HepG2 (cell line): ENCODE measurements at regions not wholly inside any gene's neighbourhood (a gene's known extent, or its start where the extent isn't known, plus 50 kb on each side); places are given as distances from the start of the nearest gene placed in this dataset.

Experiments
- ATAC-seq: fragments of 200-7000 bp; cut with Tn5 transposase; 3 replicates; pipeline ENCODE4 v1.9.1; 2020; ENCODE audit warnings: mild to moderate bottlenecking, moderate library complexity
- BruUV-seq: library from RNA; stranded (reverse); fragments of 400-500 nt; replicated peaks from 2 replicates; lab custom pipeline; 2021; lab: Mats Ljungman, UMichigan
- CTCF ChIA-PET: fragments of 300-600 bp; formaldehyde crosslinking; extraction: SDS; loops from one replicate; lab custom pipeline; 2021; ENCODE audit warnings: low total read pairs, inconsistent platforms, low intra/inter-chr PET ratio; lab: Yijun Ruan, JAX
- POLR2A ChIA-PET: fragments of 350-600 bp; sonication (Branson Sonifier 250); formaldehyde crosslinking; loops from one replicate; lab custom pipeline; 2020; ENCODE audit warnings: antibody characterized with exemption, inconsistent platforms; lab: Yijun Ruan, JAX
- DNase-seq: peaks from one replicate; pipeline ENCODE4 v3.0.0-alpha.2; 2015; ENCODE audit warnings: low spot score
- FAIRE-seq: peaks from 3 replicates; lab custom pipeline; 2011; peaks lifted over from hg19 to GRCh38; lab: Jason Lieb, UNC
- H2AFZ ChIP-seq: one replicate; pipeline ENCODE4 v1.6.1; 2011; ENCODE audit warnings: low read length, inconsistent platforms
- H3K27ac ChIP-seq: fragments of 300-600 bp; 3 replicates; pipeline ENCODE4 v1.8.0; 2011; ENCODE audit warnings: mixed run types, mild to moderate bottlenecking, mixed read lengths, low read length, inconsistent platforms; ENCODE audit not compliant: insufficient read depth; ENCODE audit errors: extremely low read length
- H3K27me3 ChIP-seq, 2 experiments: fragments of 200-600 bp in 1 of 2; 2 replicates in 1 of 2; 3 replicates in 1 of 2; pipeline versions ENCODE4 v1.6.0 to v1.8.0; 2011; ENCODE audit warnings: low read length in 2 of 2, mild to moderate bottlenecking in 2 of 2, moderate library complexity in 2 of 2, inconsistent platforms in 1 of 2; ENCODE audit not compliant: insufficient read depth in 2 of 2, control insufficient read depth in 1 of 2
- H3K36me3 ChIP-seq, 2 experiments: fragments of 200-600 bp in 1 of 2; replicated peaks in 1 of 2; 2 replicates in 1 of 2; 3 replicates in 1 of 2; pipeline versions ENCODE4 v1.5.1 to v1.8.0; 2011; ENCODE audit warnings: low read length in 2 of 2, inconsistent platforms in 1 of 2; ENCODE audit not compliant: insufficient read depth in 2 of 2, control insufficient read depth in 1 of 2
- H3K4me1 ChIP-seq: 2 replicates; pipeline ENCODE4 v1.5.1; 2012; ENCODE audit warnings: low read length, inconsistent platforms; ENCODE audit not compliant: insufficient read depth
- H3K4me2 ChIP-seq: 2 replicates; pipeline ENCODE4 v1.6.0; 2011; ENCODE audit warnings: low read depth, low read length, inconsistent platforms
- H3K4me3 ChIP-seq, 3 experiments: fragments of 200-600 bp in 1 of 3; sonication (generic), shearing (Covaris generic) in 1 of 3; replicated peaks in 1 of 3; 2 replicates each; pipeline ENCODE4 v1.5.1; 2011 to 2016; ENCODE audit warnings: low read length in 3 of 3, inconsistent platforms in 2 of 3, low read depth in 2 of 3, mild to moderate bottlenecking in 2 of 3, control low read depth in 1 of 3, mixed read lengths in 1 of 3; ENCODE audit not compliant: insufficient read depth in 1 of 3
- H3K79me2 ChIP-seq: one replicate; pipeline ENCODE4 v1.6.1; 2011; ENCODE audit warnings: low read length, inconsistent platforms; ENCODE audit not compliant: insufficient read depth
- H3K9ac ChIP-seq: 2 replicates; pipeline ENCODE4 v1.6.0; 2011; ENCODE audit warnings: mild to moderate bottlenecking, low read depth, low read length, inconsistent platforms; ENCODE audit not compliant: insufficient read depth
- H3K9me3 ChIP-seq: 2 replicates; pipeline ENCODE4 v1.5.1; 2012; ENCODE audit warnings: mild to moderate bottlenecking, low read length
- H4K20me1 ChIP-seq: 2 replicates; pipeline ENCODE4 v1.6.0; 2011; ENCODE audit warnings: inconsistent platforms, mild to moderate bottlenecking, low read length, moderate library complexity; ENCODE audit not compliant: insufficient read depth
- E2F5 ChIP-seq: sonication (generic); formaldehyde crosslinking; conservative IDR thresholded peaks from 2 replicates; pipeline ENCODE4 v1.4.0; 2020; ENCODE audit warnings: missing genetic modification reagents
- PRPF4 ChIP-seq: fragments of 200-400 bp; formaldehyde crosslinking; IDR thresholded peaks from 2 replicates; pipeline ENCODE4 v1.6.1; 2016; ENCODE audit warnings: low read length, low read depth; ENCODE audit not compliant: poor library complexity, severe bottlenecking
- SRF ChIP-seq: IDR thresholded peaks from 2 replicates; pipeline ENCODE4 v1.6.1; 2011; ENCODE audit warnings: mild to moderate bottlenecking, low read depth, low read length, moderate library complexity
- THAP7 ChIP-seq: sonication (generic); formaldehyde crosslinking; IDR thresholded peaks from 2 replicates; pipeline ENCODE4 v1.8.1; 2023; ENCODE audit warnings: mild to moderate bottlenecking, missing genetic modification reagents
- ZBTB37 ChIP-seq: sonication (generic); formaldehyde crosslinking; IDR thresholded peaks from 2 replicates; pipeline ENCODE4 v1.4.0; 2020; ENCODE audit warnings: mild to moderate bottlenecking, missing genetic modification reagents
- ZNF34 ChIP-seq: sonication (generic); formaldehyde crosslinking; IDR thresholded peaks from 2 replicates; pipeline ENCODE4 v1.4.0; 2020; ENCODE audit warnings: mild to moderate bottlenecking, missing genetic modification reagents, borderline replicate concordance
- WGBS: methylation state at CpG from one replicate; pipeline ENCODE4 v1.1.6; 2017; ENCODE audit warnings: low lambda C conversion rate; 5-methylcytosine and 5-hydroxymethylcytosine counted together
- in situ Hi-C: cut with HindIII; loops from 2 replicates; pipeline ENCODE4 v1.10.0; 2017; ENCODE audit warnings: low pct_unique_long_range_greater_than_20kb; ENCODE audit not compliant: extremely low pct_ligation_motif_present
- intact Hi-C: fragments of 100-400 bp; cut with micrococcal nuclease; formaldehyde crosslinking; loops from one replicate; pipeline ENCODE4 v1.10.0; 2022; ENCODE audit not compliant: unreplicated experiment

GRCh38 chr1:217332431-217333065 lies 298.3 kb downstream of the GPATCH2 start:
- no peaks in the 10 kb centered on the region for H4K20me1 ChIP-seq
- FAIRE-seq (no peak), ATAC-seq (no peak), DNase-seq (no peak)
- H3K27ac ChIP-seq, result no peak overlapping the region
- ChIA-PET POLR2A (no interaction called here), CTCF (no interaction called here)
- H3K4me3 ChIP-seq, result no peak overlapping the region
- intact Hi-C loops, result no loop called here
- H3K27me3 ChIP-seq, result no peaks in the 10 kb centered on the region
- no peak for TF ChIP-seq THAP7 (CRISPR knock-in tag)
- no peak for TF ChIP-seq SRF
- no peak for TF ChIP-seq E2F5 (CRISPR knock-in tag)
- no peak for TF ChIP-seq PRPF4
- TF ChIP-seq ZBTB37 (CRISPR knock-in tag), result no peak
- TF ChIP-seq ZNF34 (CRISPR knock-in tag), result no peak
- WGBS, result 13% methylated on average over 4 of the region's 4 CpGs
- H2AFZ ChIP-seq, result no peak overlapping the region
- BruUV-seq, result no TSS peak
- peaks cover 7% of the 10 kb centered on the region; the same call in 1 of the 2 replicates for H3K9me3 ChIP-seq
- H3K36me3 ChIP-seq, result no peaks in the 10 kb centered on the region
- no peak overlapping the region for H3K9ac ChIP-seq
- no peaks in the 10 kb centered on the region for H3K79me2 ChIP-seq
- no peak overlapping the region for H3K4me2 ChIP-seq
- in situ Hi-C loops, result no loop called here
- H3K4me1 ChIP-seq, result no peaks in the 10 kb centered on the region
